B cell (primary cell): ENCODE measurements at regions not wholly inside any gene's neighbourhood (a gene's known extent, or its start where the extent isn't known, plus 50 kb on each side); places are given as distances from the start of the nearest gene placed in this dataset.

ENCODE experiments used
- CTCF ChIP-seq: fragments of 200-600 bp; IDR thresholded peaks from one replicate; pipeline ENCODE4 v1.8.0; 2022; ENCODE audit warnings: antibody characterized with exemption, mild to moderate bottlenecking
- EZH2 ChIP-seq: IDR thresholded peaks from 2 replicates; pipeline ENCODE4 v1.6.1; 2012; ENCODE audit warnings: borderline replicate concordance, low read depth, mild to moderate bottlenecking, moderate library complexity, low read length; ENCODE audit not compliant: insufficient read depth, poor library complexity, severe bottlenecking

GRCh38 chr13:48782429-48782840 lies 128.7 kb downstream of the CYSLTR2 start:
- TF ChIP-seq EZH2, result no peak
- TF ChIP-seq CTCF, result no peak
